ENCODE measurements at regions not wholly inside any gene's neighbourhood (a gene's known extent, or its start where the extent isn't known, plus 50 kb on each side); places are given as distances from the start of the nearest gene placed in this dataset.
A peak's percentile ranks its signal among the peaks of the same experiment; 100 is the strongest.

GRCh38 chr4:23235628-23236390, 543.1 kb downstream of the GBA3 start:
- Histone ChIP-seq H3K4me3 (ENCODE audit: low read length) (no peak overlapping the region), H3K4me1 (ENCODE audit: insufficient read depth, low read length) (peaks cover 25% of the 10 kb centered on the region), H3K27me3 (ENCODE audit: insufficient read depth, low read length) (no peaks in the 10 kb centered on the region), H3K36me3 (ENCODE audit: insufficient read depth, low read depth, low read length) (no peaks in the 10 kb centered on the region), H3K27ac (ENCODE audit: low read length) (no peak overlapping the region), H3K9me3 (ENCODE audit: insufficient read depth, low read depth, low read length) (no peaks in the 10 kb centered on the region), H3K9ac (ENCODE audit: low read depth, low read length) (no peak overlapping the region)

- Histone ChIP-seq H3K36me3 (ENCODE audit: insufficient read depth, low read depth, low read length) (no peaks in the 10 kb centered on the region), H3K4me1 (ENCODE audit: insufficient read depth, low read length) (peaks cover 25% of the 10 kb centered on the region), H3K27me3 (ENCODE audit: insufficient read depth, low read length) (no peaks in the 10 kb centered on the region), H3K9me3 (ENCODE audit: insufficient read depth, low read depth, low read length) (no peaks in the 10 kb centered on the region), H3K4me3 (ENCODE audit: low read length) (no peak overlapping the region), H3K9ac (ENCODE audit: low read depth, low read length) (no peak overlapping the region), H3K27ac (ENCODE audit: low read length) (no peak overlapping the region)
These were observed 542.0 kb downstream of the GBA3 start for GRCh38 chr4:23234716-23235115.

- H3K4me1 ChIP-seq (ENCODE audit: insufficient read depth, low read length) = peaks cover 25% of the 10 kb centered on the region
- H3K4me3 ChIP-seq (ENCODE audit: low read length) = no peak overlapping the region
- no peak overlapping the region for H3K27ac ChIP-seq (ENCODE audit: low read length)
- H3K9ac ChIP-seq (ENCODE audit: low read depth, low read length) = 0 out of 2 replicates have a peak overlapping the region, but pooled peaks have one; percentile 7
- no peaks in the 10 kb centered on the region for H3K9me3 ChIP-seq (ENCODE audit: insufficient read depth, low read depth, low read length)
- no peaks in the 10 kb centered on the region for H3K36me3 ChIP-seq (ENCODE audit: insufficient read depth, low read depth, low read length)
- H3K27me3 ChIP-seq (ENCODE audit: insufficient read depth, low read length) = no peaks in the 10 kb centered on the region
These were observed 541.3 kb downstream of the GBA3 start for GRCh38 chr4:23234018-23234417.

- Histone ChIP-seq H3K4me3 (ENCODE audit: low read length) (no peak overlapping the region), H3K9me3 (ENCODE audit: insufficient read depth, low read depth, low read length) (no peaks in the 10 kb centered on the region), H3K4me1 (ENCODE audit: insufficient read depth, low read length) (peaks cover 25% of the 10 kb centered on the region), H3K27ac (ENCODE audit: low read length) (no peak overlapping the region), H3K9ac (ENCODE audit: low read depth, low read length) (0 out of 2 replicates have a peak overlapping the region, but pooled peaks have one; percentile 7), H3K36me3 (ENCODE audit: insufficient read depth, low read depth, low read length) (no peaks in the 10 kb centered on the region), H3K27me3 (ENCODE audit: insufficient read depth, low read length) (no peaks in the 10 kb centered on the region)
These were observed 540.9 kb downstream of the GBA3 start for GRCh38 chr4:23233596-23233995.

GRCh38 chr4:23232987-23233386, 540.2 kb downstream of the GBA3 start:
- no peak overlapping the region for H3K27ac ChIP-seq (ENCODE audit: low read length)
- no peaks in the 10 kb centered on the region for H3K9me3 ChIP-seq (ENCODE audit: insufficient read depth, low read depth, low read length)
- H3K36me3 ChIP-seq (ENCODE audit: insufficient read depth, low read depth, low read length) = no peaks in the 10 kb centered on the region
- no peak overlapping the region for H3K9ac ChIP-seq (ENCODE audit: low read depth, low read length)
- peaks cover 25% of the 10 kb centered on the region for H3K4me1 ChIP-seq (ENCODE audit: insufficient read depth, low read length)
- no peak overlapping the region for H3K4me3 ChIP-seq (ENCODE audit: low read length)
- H3K27me3 ChIP-seq (ENCODE audit: insufficient read depth, low read length) = no peaks in the 10 kb centered on the region

GRCh38 chr4:23225564-23225963, 532.8 kb downstream of the GBA3 start:
- Histone ChIP-seq H3K27ac (ENCODE audit: low read length) (no peak overlapping the region), H3K9ac (ENCODE audit: low read depth, low read length) (no peak overlapping the region), H3K36me3 (ENCODE audit: insufficient read depth, low read depth, low read length) (no peaks in the 10 kb centered on the region), H3K27me3 (ENCODE audit: insufficient read depth, low read length) (no peaks in the 10 kb centered on the region), H3K9me3 (ENCODE audit: insufficient read depth, low read depth, low read length) (no peaks in the 10 kb centered on the region), H3K4me1 (ENCODE audit: insufficient read depth, low read length) (no peaks in the 10 kb centered on the region), H3K4me3 (ENCODE audit: low read length) (no peak overlapping the region)

GRCh38 chr4:23224684-23225420, 532.1 kb downstream of the GBA3 start:
- Histone ChIP-seq H3K4me1 (ENCODE audit: insufficient read depth, low read length) (no peaks in the 10 kb centered on the region), H3K9ac (ENCODE audit: low read depth, low read length) (no peak overlapping the region), H3K4me3 (ENCODE audit: low read length) (no peak overlapping the region), H3K36me3 (ENCODE audit: insufficient read depth, low read depth, low read length) (no peaks in the 10 kb centered on the region), H3K27ac (ENCODE audit: low read length) (no peak overlapping the region), H3K27me3 (ENCODE audit: insufficient read depth, low read length) (no peaks in the 10 kb centered on the region), H3K9me3 (ENCODE audit: insufficient read depth, low read depth, low read length) (no peaks in the 10 kb centered on the region)

GRCh38 chr4:23220911-23221310, 528.2 kb downstream of the GBA3 start:
- no peaks in the 10 kb centered on the region for H3K9me3 ChIP-seq (ENCODE audit: insufficient read depth, low read depth, low read length)
- no peaks in the 10 kb centered on the region for H3K4me1 ChIP-seq (ENCODE audit: insufficient read depth, low read length)
- no peaks in the 10 kb centered on the region for H3K27me3 ChIP-seq (ENCODE audit: insufficient read depth, low read length)
- H3K4me3 ChIP-seq (ENCODE audit: low read length) = no peak overlapping the region
- no peak overlapping the region for H3K9ac ChIP-seq (ENCODE audit: low read depth, low read length)
- no peak overlapping the region for H3K27ac ChIP-seq (ENCODE audit: low read length)
- H3K36me3 ChIP-seq (ENCODE audit: insufficient read depth, low read depth, low read length) = no peaks in the 10 kb centered on the region

GRCh38 chr4:23219779-23220408, 527.2 kb downstream of the GBA3 start:
- Histone ChIP-seq H3K9ac (ENCODE audit: low read depth, low read length) (no peak overlapping the region), H3K4me3 (ENCODE audit: low read length) (no peak overlapping the region), H3K27ac (ENCODE audit: low read length) (no peak overlapping the region), H3K27me3 (ENCODE audit: insufficient read depth, low read length) (no peaks in the 10 kb centered on the region), H3K36me3 (ENCODE audit: insufficient read depth, low read depth, low read length) (no peaks in the 10 kb centered on the region), H3K4me1 (ENCODE audit: insufficient read depth, low read length) (no peaks in the 10 kb centered on the region), H3K9me3 (ENCODE audit: insufficient read depth, low read depth, low read length) (no peaks in the 10 kb centered on the region)

- Histone ChIP-seq H3K36me3 (ENCODE audit: insufficient read depth, low read depth, low read length) (no peaks in the 10 kb centered on the region), H3K27me3 (ENCODE audit: insufficient read depth, low read length) (no peaks in the 10 kb centered on the region), H3K9ac (ENCODE audit: low read depth, low read length) (no peak overlapping the region), H3K4me1 (ENCODE audit: insufficient read depth, low read length) (peaks cover 4% of the 10 kb centered on the region; the same call in 1 of the 2 replicates), H3K9me3 (ENCODE audit: insufficient read depth, low read depth, low read length) (no peaks in the 10 kb centered on the region), H3K4me3 (ENCODE audit: low read length) (no peak overlapping the region), H3K27ac (ENCODE audit: low read length) (no peak overlapping the region)
These were observed 520.5 kb downstream of the GBA3 start for GRCh38 chr4:23213198-23213597.

GRCh38 chr4:23212558-23212957, 519.8 kb downstream of the GBA3 start:
- Histone ChIP-seq H3K27me3 (ENCODE audit: insufficient read depth, low read length) (no peaks in the 10 kb centered on the region), H3K4me3 (ENCODE audit: low read length) (no peak overlapping the region), H3K9ac (ENCODE audit: low read depth, low read length) (no peak overlapping the region), H3K36me3 (ENCODE audit: insufficient read depth, low read depth, low read length) (no peaks in the 10 kb centered on the region), H3K4me1 (ENCODE audit: insufficient read depth, low read length) (peaks cover 4% of the 10 kb centered on the region; the same call in 1 of the 2 replicates), H3K9me3 (ENCODE audit: insufficient read depth, low read depth, low read length) (no peaks in the 10 kb centered on the region), H3K27ac (ENCODE audit: low read length) (no peak overlapping the region)
